Activated T-cell treated with anti-CD3 and anti-CD28 coated beads, Interleukin-2, amount 50 U/mL, for 72 hours (primary cell): ENCODE measurements at regions not wholly inside any gene's neighbourhood (a gene's known extent, or its start where the extent isn't known, plus 50 kb on each side); places are given as distances from the start of the nearest gene placed in this dataset.

Experiments
- ATAC-seq, 2 donors: fragments of 150-1000 bp; cut with Tn5 transposase; replicated peaks in 1 of 2; 2 replicates each; pipeline ENCODE4 v1.10.0; 2021; ENCODE audit warnings: moderate library complexity in 2 of 2, mild to moderate bottlenecking in 1 of 2
- DNase-seq, 2 donors: peaks; one replicate each; pipeline ENCODE4 v3.0.0; 2021 to 2022; ENCODE audit warnings: mixed read lengths in 1 of 2
- H3K27ac Mint-ChIP-seq: one replicate; pipeline ENCODE4 v1.8.0; 2022; ENCODE audit warnings: mild to moderate bottlenecking, moderate library complexity, mixed read lengths
- H3K27me3 Mint-ChIP-seq: one replicate; pipeline ENCODE4 v1.8.0; 2022; ENCODE audit warnings: low read depth, mixed read lengths
- H3K36me3 Mint-ChIP-seq, 2 donors: one replicate each; pipeline ENCODE4 v1.8.0; 2022; ENCODE audit warnings: mixed read lengths in 2 of 2, mild to moderate bottlenecking in 1 of 2; ENCODE audit not compliant: insufficient read depth in 2 of 2
- H3K4me1 Mint-ChIP-seq: one replicate; pipeline ENCODE4 v1.8.0; 2022; ENCODE audit warnings: low read depth, mixed read lengths
- H3K4me3 Mint-ChIP-seq, 2 donors: one replicate each; pipeline ENCODE4 v1.8.0; 2022; ENCODE audit warnings: mild to moderate bottlenecking in 2 of 2, mixed read lengths in 2 of 2, moderate library complexity in 2 of 2
- H3K9me3 Mint-ChIP-seq, 2 donors: one replicate each; pipeline ENCODE4 v1.8.0; 2022; ENCODE audit warnings: mixed read lengths in 2 of 2

GRCh38 chr17:63304704-63305261, 141.3 kb downstream of the CYB561 start:
- Mint-ChIP-seq H3K27ac (no peak overlapping the region), H3K36me3 (peaks cover under 1 to 9% of the 10 kb centered on the region in 2 donors), H3K27me3 (no peaks in the 10 kb centered on the region), H3K4me1 (no peaks in the 10 kb centered on the region), H3K9me3 (peaks cover 0 to 10% of the 10 kb centered on the region in 2 donors), H3K4me3 (no peak overlapping the region)
- DNase-seq (no peak), ATAC-seq (no peak)

GRCh38 chr17:63305857-63306256, 140.2 kb downstream of the CYB561 start:
- peaks cover 0 to 9% of the 10 kb centered on the region in 2 donors for H3K36me3 Mint-ChIP-seq
- no peaks in the 10 kb centered on the region for H3K27me3 Mint-ChIP-seq
- no peak overlapping the region for H3K4me3 Mint-ChIP-seq
- ATAC-seq (no peak), DNase-seq (no peak)
- H3K9me3 Mint-ChIP-seq = peaks cover 0 to 6% of the 10 kb centered on the region in 2 donors
- H3K27ac Mint-ChIP-seq = no peak overlapping the region
- H3K4me1 Mint-ChIP-seq = no peaks in the 10 kb centered on the region

- peaks cover 2 to 7% of the 10 kb centered on the region in 2 donors for H3K36me3 Mint-ChIP-seq
- DNase-seq = no peak
- no peak overlapping the region for H3K27ac Mint-ChIP-seq
- no peak overlapping the region for H3K4me3 Mint-ChIP-seq
- no peak for ATAC-seq
- H3K27me3 Mint-ChIP-seq = no peaks in the 10 kb centered on the region
- peaks cover 5% of the 10 kb centered on the region for H3K4me1 Mint-ChIP-seq
- peaks cover 0 to 4% of the 10 kb centered on the region in 2 donors for H3K9me3 Mint-ChIP-seq
Measured at GRCh38 chr17:63306855-63307254, 139.3 kb downstream of the CYB561 start.

- H3K4me1 Mint-ChIP-seq = peaks cover 5% of the 10 kb centered on the region
- ATAC-seq = no peak
- no peak overlapping the region for H3K4me3 Mint-ChIP-seq
- H3K27ac Mint-ChIP-seq = no peak overlapping the region
- H3K9me3 Mint-ChIP-seq = peaks cover 0 to 2% of the 10 kb centered on the region in 2 donors
- peaks cover 2 to 3% of the 10 kb centered on the region in 2 donors for H3K36me3 Mint-ChIP-seq
- H3K27me3 Mint-ChIP-seq = no peaks in the 10 kb centered on the region
- DNase-seq = no peak
Measured at GRCh38 chr17:63308272-63308671, 137.8 kb downstream of the CYB561 start.

DNA sequence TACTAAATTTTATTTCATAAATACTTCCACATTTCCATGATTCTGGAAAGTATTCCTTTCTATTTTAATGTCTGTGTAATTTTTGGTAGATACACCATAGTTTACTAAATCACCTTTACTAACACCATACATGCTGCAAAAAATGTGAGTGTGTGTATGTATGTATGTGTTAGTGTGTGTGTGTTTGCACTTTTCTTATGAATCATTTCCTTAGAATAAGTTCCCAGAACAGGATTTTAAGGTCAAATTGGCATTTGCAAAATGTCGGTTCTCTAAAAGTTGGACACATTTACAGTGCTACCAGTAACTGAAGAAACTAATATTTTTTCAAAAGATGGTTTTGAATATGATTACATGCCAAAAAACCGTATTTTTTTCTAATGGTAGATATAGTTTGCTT, 137.1 kb downstream of the CYB561 start:
- H3K36me3 Mint-ChIP-seq = peaks cover 2% of the 10 kb centered on the region in 2 donors
- DNase-seq (no peak), ATAC-seq (no peak)
- H3K27ac Mint-ChIP-seq = no peak overlapping the region
- H3K4me1 Mint-ChIP-seq = peaks cover 5% of the 10 kb centered on the region
- no peak overlapping the region for H3K4me3 Mint-ChIP-seq
- peaks cover 0 to 2% of the 10 kb centered on the region in 2 donors for H3K9me3 Mint-ChIP-seq
- H3K27me3 Mint-ChIP-seq = no peaks in the 10 kb centered on the region

DNA sequence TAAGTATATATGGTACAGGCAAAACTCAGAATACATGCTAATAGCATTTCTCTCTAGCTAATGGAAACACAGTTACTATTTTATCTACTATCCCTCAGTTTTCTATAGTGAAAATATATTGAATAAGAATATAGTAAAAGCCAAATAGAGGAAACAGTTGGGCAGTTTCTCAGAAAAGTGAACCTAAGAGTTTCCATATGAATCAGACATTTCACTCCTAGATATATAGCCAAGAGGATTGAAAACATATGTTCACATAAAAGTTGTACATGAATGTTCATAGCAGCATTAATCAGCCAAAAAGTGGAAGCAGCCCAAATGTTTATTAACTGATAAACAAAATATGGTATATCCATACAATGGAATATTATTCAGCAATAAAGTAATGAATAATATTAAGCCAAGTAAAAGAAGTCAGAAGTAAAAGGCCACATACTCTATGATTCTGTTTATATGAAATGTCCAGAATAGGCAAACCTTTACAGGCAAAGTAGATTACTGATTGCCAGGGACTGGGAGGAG, 134.6 kb downstream of the CYB561 start:
- Mint-ChIP-seq H3K9me3 (no peaks in the 10 kb centered on the region), H3K27me3 (no peaks in the 10 kb centered on the region), H3K27ac (no peak overlapping the region), H3K36me3 (peaks cover 2% of the 10 kb centered on the region in 2 donors), H3K4me1 (peaks cover 5% of the 10 kb centered on the region), H3K4me3 (no peak overlapping the region)
- ATAC-seq (no peak), DNase-seq (no peak)

- Mint-ChIP-seq H3K27me3 (no peaks in the 10 kb centered on the region), H3K4me3 (no peak overlapping the region), H3K36me3 (peaks cover 2% of the 10 kb centered on the region in 2 donors), H3K4me1 (peaks cover 5% of the 10 kb centered on the region), H3K9me3 (no peaks in the 10 kb centered on the region), H3K27ac (peak overlapping the region; percentile 18)
- DNase-seq = no peak
- no peak for ATAC-seq
Measured at GRCh38 chr17:63314761-63315160, 131.3 kb downstream of the CYB561 start.

DNA sequence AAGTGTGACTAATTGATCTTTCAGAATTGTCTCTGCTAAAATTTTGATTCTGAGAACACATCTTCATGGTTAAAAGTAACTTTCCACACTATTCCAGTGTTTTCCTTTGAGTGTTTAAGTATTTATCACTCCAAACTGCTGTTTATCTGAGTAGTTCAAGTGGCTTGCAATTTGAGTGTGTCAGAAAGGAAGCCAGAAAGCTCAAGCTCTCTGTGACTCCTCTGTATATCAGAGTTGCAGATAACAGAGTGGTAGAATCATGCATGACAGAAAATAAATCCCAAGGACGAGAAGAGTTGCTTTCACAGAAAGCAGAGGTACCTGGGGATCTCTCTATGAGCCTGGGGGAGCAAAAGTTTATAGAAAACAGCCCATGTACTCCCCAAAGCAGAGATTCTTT, 130.0 kb downstream of the CYB561 start:
- Mint-ChIP-seq H3K27me3 (no peaks in the 10 kb centered on the region), H3K36me3 (peaks cover 2% of the 10 kb centered on the region in 2 donors)

DNA sequence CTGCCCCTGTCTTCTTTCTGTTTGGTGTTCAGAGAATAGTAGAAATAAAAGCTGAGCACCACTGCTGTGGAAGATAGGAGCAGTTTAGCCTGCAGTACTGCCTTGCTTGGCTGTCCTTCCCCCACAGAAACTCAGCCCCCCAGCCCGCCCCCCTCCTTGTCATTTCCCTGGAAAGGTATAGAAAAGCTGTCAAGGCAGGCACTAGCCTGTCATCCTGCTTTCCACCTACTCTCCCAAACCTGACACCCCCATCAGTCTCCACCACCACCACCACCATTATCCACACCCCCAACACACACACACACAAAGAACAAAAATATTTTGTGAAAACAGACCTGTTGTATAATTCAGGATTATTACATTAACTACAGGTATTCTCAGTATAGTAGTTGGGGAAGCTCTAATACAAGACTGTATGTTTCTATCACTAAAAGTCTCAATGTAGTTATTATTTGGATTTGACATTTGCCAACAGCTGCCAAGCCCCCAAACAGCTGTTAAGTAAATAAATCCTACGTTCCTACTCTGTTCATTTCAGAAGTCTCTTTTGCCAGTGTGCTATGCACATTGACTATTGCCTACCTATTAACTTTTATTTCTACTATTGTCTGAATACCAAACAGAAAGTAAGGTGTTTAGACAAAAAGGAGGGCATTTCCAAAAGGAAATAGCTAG, 128.8 kb downstream of the CYB561 start:
- ATAC-seq (no peak), DNase-seq (no peak)
- no peak overlapping the region for H3K27ac Mint-ChIP-seq
- no peaks in the 10 kb centered on the region for H3K27me3 Mint-ChIP-seq
- no peak overlapping the region for H3K4me3 Mint-ChIP-seq
- H3K4me1 Mint-ChIP-seq = no peaks in the 10 kb centered on the region
- no peaks in the 10 kb centered on the region for H3K9me3 Mint-ChIP-seq
- H3K36me3 Mint-ChIP-seq = peaks cover 0 to 2% of the 10 kb centered on the region in 2 donors

More for the DNA sequence above, 130.0 kb downstream of the CYB561 start:
- Mint-ChIP-seq H3K4me1 (peaks cover 5% of the 10 kb centered on the region), H3K4me3 (no peak overlapping the region), H3K9me3 (no peaks in the 10 kb centered on the region), H3K27ac (no peak overlapping the region)
- ATAC-seq = no peak
- DNase-seq = no peak

GRCh38 chr17:63325808-63326207, 120.3 kb downstream of the CYB561 start:
- H3K27me3 Mint-ChIP-seq = no peaks in the 10 kb centered on the region
- DNase-seq = no peak
- ATAC-seq = no peak
- no peak overlapping the region for H3K4me3 Mint-ChIP-seq
- no peaks in the 10 kb centered on the region for H3K9me3 Mint-ChIP-seq
- H3K36me3 Mint-ChIP-seq = no peaks in the 10 kb centered on the region
- H3K4me1 Mint-ChIP-seq = no peaks in the 10 kb centered on the region
- H3K27ac Mint-ChIP-seq = peak overlapping the region; percentile 50

- no peaks in the 10 kb centered on the region for H3K36me3 Mint-ChIP-seq
- no peaks in the 10 kb centered on the region for H3K4me1 Mint-ChIP-seq
- H3K27me3 Mint-ChIP-seq = no peaks in the 10 kb centered on the region
Measured at GRCh38 chr17:63329876-63330275, 116.2 kb downstream of the CYB561 start.

GRCh38 chr17:63331301-63332061, 114.6 kb downstream of the CYB561 start:
- Mint-ChIP-seq H3K9me3 (no peaks in the 10 kb centered on the region), H3K27ac (no peak overlapping the region), H3K4me3 (no peak overlapping the region), H3K27me3 (no peaks in the 10 kb centered on the region), H3K36me3 (no peaks in the 10 kb centered on the region), H3K4me1 (no peaks in the 10 kb centered on the region)
- ATAC-seq (no peak), DNase-seq (no peak)

More at GRCh38 chr17:63329876-63330275, 116.2 kb downstream of the CYB561 start:
- ATAC-seq = no peak
- Mint-ChIP-seq H3K4me3 (no peak overlapping the region), H3K27ac (no peak overlapping the region), H3K9me3 (no peaks in the 10 kb centered on the region)
- no peak for DNase-seq

- no peak overlapping the region for H3K27ac Mint-ChIP-seq
- DNase-seq = no peak
- no peaks in the 10 kb centered on the region for H3K4me1 Mint-ChIP-seq
- no peaks in the 10 kb centered on the region for H3K36me3 Mint-ChIP-seq
- no peaks in the 10 kb centered on the region for H3K9me3 Mint-ChIP-seq
- no peak for ATAC-seq
- H3K4me3 Mint-ChIP-seq = no peak overlapping the region
- no peaks in the 10 kb centered on the region for H3K27me3 Mint-ChIP-seq
Measured at GRCh38 chr17:63332286-63332685, 113.8 kb downstream of the CYB561 start.
